ENCODE measurements at regions not wholly inside any gene's neighbourhood (a gene's known extent, or its start where the extent isn't known, plus 50 kb on each side); places are given as distances from the start of the nearest gene placed in this dataset.

- DNase-seq = no peak
- Histone ChIP-seq H3K36me3 (ENCODE audit: control insufficient read depth in 4 of 4, insufficient read depth in 4 of 4, low read length in 4 of 4) (no peaks in the 10 kb centered on the region), H3K4me1 (ENCODE audit: control insufficient read depth in 5 of 5, insufficient read depth in 5 of 5, low read length in 5 of 5) (no peaks in the 10 kb centered on the region), H3K9me3 (ENCODE audit: control insufficient read depth in 4 of 4, insufficient read depth in 3 of 4, low read length in 3 of 4) (no peaks in the 10 kb centered on the region), H3K4me3 (no peak overlapping the region), H3K27me3 (ENCODE audit: control insufficient read depth in 3 of 3, insufficient read depth in 3 of 3, low read length in 2 of 3) (no peaks in the 10 kb centered on the region), H3K9ac (ENCODE audit: insufficient read depth in 1 of 2, low read length in 2 of 2) (no peak overlapping the region), H3K27ac (ENCODE audit: low read depth in 1 of 2, low read length in 1 of 2) (no peak overlapping the region)
- TF ChIP-seq, protein P1, sequence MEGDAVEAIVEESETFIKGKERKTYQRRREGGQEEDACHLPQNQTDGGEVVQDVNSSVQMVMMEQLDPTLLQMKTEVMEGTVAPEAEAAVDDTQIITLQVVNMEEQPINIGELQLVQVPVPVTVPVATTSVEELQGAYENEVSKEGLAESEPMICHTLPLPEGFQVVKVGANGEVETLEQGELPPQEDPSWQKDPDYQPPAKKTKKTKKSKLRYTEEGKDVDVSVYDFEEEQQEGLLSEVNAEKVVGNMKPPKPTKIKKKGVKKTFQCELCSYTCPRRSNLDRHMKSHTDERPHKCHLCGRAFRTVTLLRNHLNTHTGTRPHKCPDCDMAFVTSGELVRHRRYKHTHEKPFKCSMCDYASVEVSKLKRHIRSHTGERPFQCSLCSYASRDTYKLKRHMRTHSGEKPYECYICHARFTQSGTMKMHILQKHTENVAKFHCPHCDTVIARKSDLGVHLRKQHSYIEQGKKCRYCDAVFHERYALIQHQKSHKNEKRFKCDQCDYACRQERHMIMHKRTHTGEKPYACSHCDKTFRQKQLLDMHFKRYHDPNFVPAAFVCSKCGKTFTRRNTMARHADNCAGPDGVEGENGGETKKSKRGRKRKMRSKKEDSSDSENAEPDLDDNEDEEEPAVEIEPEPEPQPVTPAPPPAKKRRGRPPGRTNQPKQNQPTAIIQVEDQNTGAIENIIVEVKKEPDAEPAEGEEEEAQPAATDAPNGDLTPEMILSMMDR (IDR thresholded peaks at IDR 0.05; ENCODE audit: control extremely low read depth, extremely low read depth) = no peak
- ATAC-seq (ENCODE audit: insufficient read depth, low FRiP score) = no peak
Measured at GRCh38 chr7:119957335-119957734, 315.6 kb upstream of the KCND2 start.

- no peaks in the 10 kb centered on the region for H3K9me3 ChIP-seq (ENCODE audit: control insufficient read depth in 4 of 4, insufficient read depth in 3 of 4, low read length in 3 of 4)
- no peaks in the 10 kb centered on the region for H3K27me3 ChIP-seq (ENCODE audit: control insufficient read depth in 3 of 3, insufficient read depth in 3 of 3, low read length in 2 of 3)
- H3K9ac ChIP-seq (ENCODE audit: insufficient read depth in 1 of 2, low read length in 2 of 2) = no peak overlapping the region
- no peak overlapping the region for H3K27ac ChIP-seq (ENCODE audit: low read depth in 1 of 2, low read length in 1 of 2)
- H3K36me3 ChIP-seq (ENCODE audit: control insufficient read depth in 4 of 4, insufficient read depth in 4 of 4, low read length in 4 of 4) = no peaks in the 10 kb centered on the region
- WGBS, 2 donors = 78 to 83% methylated on average over 1 of the region's 1 CpG
- H3K4me3 ChIP-seq = no peak overlapping the region
- TF ChIP-seq, protein P1 (IDR thresholded peaks at IDR 0.05; ENCODE audit: control extremely low read depth, extremely low read depth) = no peak
- ATAC-seq (ENCODE audit: insufficient read depth, low FRiP score) (no peak), DNase-seq (no peak)
- H3K4me1 ChIP-seq (ENCODE audit: control insufficient read depth in 5 of 5, insufficient read depth in 5 of 5, low read length in 5 of 5) = no peaks in the 10 kb centered on the region
Measured at GRCh38 chr7:119959811-119960210, 313.2 kb upstream of the KCND2 start.

DNA sequence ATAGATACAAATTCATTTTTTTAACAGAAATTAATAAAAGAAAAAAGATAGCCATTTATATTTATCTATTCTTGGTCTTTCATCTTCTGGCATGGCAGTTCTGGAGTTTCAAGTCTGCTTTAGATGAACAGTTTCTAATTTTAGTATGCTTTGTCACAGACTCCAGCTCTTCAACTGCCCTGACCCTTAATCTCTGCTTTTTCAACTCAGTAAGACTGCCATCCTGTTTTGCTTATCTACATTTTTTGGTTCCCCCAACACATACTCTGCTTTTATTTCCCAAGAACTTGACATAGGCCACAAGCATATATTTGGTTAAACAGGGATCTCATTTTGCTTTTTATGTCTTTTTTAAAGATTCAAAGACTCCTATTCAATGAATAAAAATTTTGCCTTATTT, 309.3 kb upstream of the KCND2 start:
- Histone ChIP-seq H3K36me3 (ENCODE audit: control insufficient read depth in 4 of 4, insufficient read depth in 4 of 4, low read length in 4 of 4) (no peaks in the 10 kb centered on the region), H3K4me1 (ENCODE audit: control insufficient read depth in 5 of 5, insufficient read depth in 5 of 5, low read length in 5 of 5) (no peaks in the 10 kb centered on the region), H3K27ac (ENCODE audit: low read depth in 1 of 2, low read length in 1 of 2) (no peak overlapping the region), H3K9me3 (ENCODE audit: control insufficient read depth in 4 of 4, insufficient read depth in 3 of 4, low read length in 3 of 4) (no peaks in the 10 kb centered on the region), H3K27me3 (ENCODE audit: control insufficient read depth in 3 of 3, insufficient read depth in 3 of 3, low read length in 2 of 3) (no peaks in the 10 kb centered on the region), H3K4me3 (no peak overlapping the region), H3K9ac (ENCODE audit: insufficient read depth in 1 of 2, low read length in 2 of 2) (no peak overlapping the region)
- DNase-seq (no peak), ATAC-seq (ENCODE audit: insufficient read depth, low FRiP score) (no peak)
- TF ChIP-seq, protein P1 (IDR thresholded peaks at IDR 0.05; ENCODE audit: control extremely low read depth, extremely low read depth) = no peak

DNA sequence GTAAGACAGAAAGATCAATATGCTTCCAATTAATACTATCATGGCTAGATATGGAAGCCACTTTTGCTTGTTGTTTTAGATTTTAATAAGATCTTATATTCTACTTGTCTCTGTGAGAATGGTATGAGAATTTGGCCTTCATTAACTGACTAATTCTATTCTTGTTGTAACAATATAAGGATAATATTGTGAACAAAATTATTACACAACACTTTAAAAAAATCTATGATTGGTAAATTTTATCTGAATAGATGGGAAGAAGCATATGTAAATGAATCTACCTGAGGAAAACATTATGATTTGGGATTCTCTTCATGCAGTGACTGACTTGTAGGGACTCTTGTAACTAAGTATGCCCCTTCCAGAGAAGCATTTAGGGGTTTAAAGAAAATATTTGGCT, 308.9 kb upstream of the KCND2 start:
- Histone ChIP-seq H3K27me3 (ENCODE audit: control insufficient read depth in 3 of 3, insufficient read depth in 3 of 3, low read length in 2 of 3) (no peaks in the 10 kb centered on the region), H3K4me3 (no peak overlapping the region), H3K27ac (ENCODE audit: low read depth in 1 of 2, low read length in 1 of 2) (no peak overlapping the region), H3K9me3 (ENCODE audit: control insufficient read depth in 4 of 4, insufficient read depth in 3 of 4, low read length in 3 of 4) (no peaks in the 10 kb centered on the region), H3K9ac (ENCODE audit: insufficient read depth in 1 of 2, low read length in 2 of 2) (no peak overlapping the region), H3K36me3 (ENCODE audit: control insufficient read depth in 4 of 4, insufficient read depth in 4 of 4, low read length in 4 of 4) (no peaks in the 10 kb centered on the region), H3K4me1 (ENCODE audit: control insufficient read depth in 5 of 5, insufficient read depth in 5 of 5, low read length in 5 of 5) (no peaks in the 10 kb centered on the region)
- TF ChIP-seq, protein P1 (IDR thresholded peaks at IDR 0.05; ENCODE audit: control extremely low read depth, extremely low read depth) = no peak
- DNase-seq (no peak), ATAC-seq (ENCODE audit: insufficient read depth, low FRiP score) (no peak)
